GM23338 (cell line): ENCODE measurements at regions not wholly inside any gene's neighbourhood (a gene's known extent, or its start where the extent isn't known, plus 50 kb on each side); places are given as distances from the start of the nearest gene placed in this dataset.

Experiments
- ATAC-seq: fragments of 200-7000 bp; cut with Tn5 transposase; 3 replicates; pipeline ENCODE4 v1.9.1; 2020
- DNase-seq: peaks from one replicate; pipeline ENCODE4 v3.0.0-alpha.2; 2015; ENCODE audit warnings: low spot score
- H2AFZ ChIP-seq: fragments of 200-600 bp; sonication (generic); 2 replicates; pipeline ENCODE4 v1.8.0; 2016; ENCODE audit warnings: antibody characterized with exemption, mild to moderate bottlenecking, moderate library complexity
- H3F3A ChIP-seq: fragments of 200-600 bp; sonication (generic); replicated peaks from 2 replicates; pipeline ENCODE4 v1.8.0; 2017; ENCODE audit warnings: antibody characterized with exemption, mixed run types, low read depth
- H3K27ac ChIP-seq: fragments of 200-600 bp; sonication (generic); 2 replicates; pipeline ENCODE4 v1.6.1; 2016; ENCODE audit warnings: low read depth
- H3K27me3 ChIP-seq: fragments of 200-600 bp; sonication (generic); 2 replicates; pipeline ENCODE4 v1.8.0; 2016; ENCODE audit warnings: mild to moderate bottlenecking, mixed run types, moderate library complexity; ENCODE audit not compliant: insufficient read depth
- H3K36me3 ChIP-seq: fragments of 200-600 bp; sonication (generic); 2 replicates; pipeline ENCODE4 v1.8.0; 2016; ENCODE audit warnings: mild to moderate bottlenecking; ENCODE audit not compliant: insufficient read depth
- H3K4me1 ChIP-seq: fragments of 200-600 bp; sonication (generic); 2 replicates; pipeline ENCODE4 v1.8.0; 2016; ENCODE audit warnings: mild to moderate bottlenecking, moderate library complexity; ENCODE audit not compliant: insufficient read depth
- H3K4me2 ChIP-seq: fragments of 200-600 bp; sonication (generic); 2 replicates; pipeline ENCODE4 v1.7.1; 2017; ENCODE audit warnings: mixed run types
- H3K4me3 ChIP-seq: fragments of 200-600 bp; sonication (generic); 2 replicates; pipeline ENCODE4 v1.6.1; 2016; ENCODE audit warnings: mixed run types
- H3K79me2 ChIP-seq: fragments of 200-600 bp; sonication (generic); replicated peaks from 2 replicates; pipeline ENCODE4 v1.8.0; 2017; ENCODE audit warnings: mild to moderate bottlenecking; ENCODE audit not compliant: insufficient read depth
- H3K9me2 ChIP-seq: fragments of 200-600 bp; sonication (generic); 2 replicates; pipeline ENCODE4 v1.8.0; 2017; ENCODE audit not compliant: insufficient read depth
- H4K20me1 ChIP-seq: fragments of 200-600 bp; sonication (generic); replicated peaks from 2 replicates; pipeline ENCODE4 v1.8.0; 2017; ENCODE audit warnings: mild to moderate bottlenecking; ENCODE audit not compliant: insufficient read depth
- H3K27ac Mint-ChIP-seq: 2 replicates; pipeline ENCODE4 v1.8.0; 2020; ENCODE audit warnings: inconsistent platforms, mild to moderate bottlenecking, moderate library complexity, mixed read lengths
- H3K27me3 Mint-ChIP-seq: 3 replicates; pipeline ENCODE4 v1.8.0; 2022; ENCODE audit warnings: low read depth, mild to moderate bottlenecking, moderate library complexity, mixed read lengths, inconsistent platforms; ENCODE audit not compliant: insufficient read depth, poor library complexity
- H3K36me3 Mint-ChIP-seq: 3 replicates; pipeline ENCODE4 v1.8.0; 2021; ENCODE audit warnings: low read depth, mild to moderate bottlenecking, inconsistent platforms, moderate library complexity, mixed read lengths
- H3K4me1 Mint-ChIP-seq: 3 replicates; pipeline ENCODE4 v1.8.0; 2020; ENCODE audit warnings: mild to moderate bottlenecking, inconsistent platforms, mixed read lengths
- H3K4me3 Mint-ChIP-seq: 3 replicates; pipeline ENCODE4 v1.8.0; 2021; ENCODE audit warnings: moderate library complexity, mild to moderate bottlenecking, inconsistent platforms, mixed read lengths
- H3K9me3 Mint-ChIP-seq: 3 replicates; pipeline ENCODE4 v1.8.0; 2020; ENCODE audit warnings: moderate library complexity, mild to moderate bottlenecking, inconsistent platforms, mixed read lengths
- CREB1 ChIP-seq: fragments of 250-450 bp; sonication (Bioruptor Pico); IDR thresholded peaks from 2 replicates; pipeline ENCODE4 v1.5.0; 2020; ENCODE audit warnings: low read depth, mild to moderate bottlenecking, moderate library complexity
- EZH2 ChIP-seq: fragments of 200-600 bp; sonication (generic); IDR thresholded peaks from one replicate; pipeline ENCODE4 v1.8.0; 2017; ENCODE audit warnings: antibody characterized with exemption, mild to moderate bottlenecking, low read depth; ENCODE audit not compliant: unreplicated experiment
- NANOG ChIP-seq: IDR thresholded peaks from 2 replicates; pipeline ENCODE4 v1.6.1; 2016; ENCODE audit warnings: antibody characterized with exemption, borderline replicate concordance
- STAT1 ChIP-seq: IDR thresholded peaks from one replicate; pipeline ENCODE4 v1.6.1; 2016; ENCODE audit warnings: antibody characterized with exemption; ENCODE audit not compliant: unreplicated experiment
- ZNF114 ChIP-seq: fragments of 250-450 bp; sonication (Bioruptor Pico); IDR thresholded peaks from 2 replicates; pipeline ENCODE4 v1.5.0; 2020; ENCODE audit warnings: mild to moderate bottlenecking, moderate library complexity
- ZNF331 ChIP-seq: fragments of 250-450 bp; sonication (Bioruptor Pico); IDR thresholded peaks from 2 replicates; pipeline ENCODE4 v1.5.0; 2020; ENCODE audit warnings: low read depth, mild to moderate bottlenecking, moderate library complexity
- TF ChIP-seq, protein P1 (sequence below): fragments of 250-450 bp; sonication (Bioruptor Pico); IDR thresholded peaks from 2 replicates; pipeline ENCODE4 v1.5.0; 2020; ENCODE audit warnings: mild to moderate bottlenecking, moderate library complexity
- TF ChIP-seq, protein P2 (sequence below), 2 experiments: fragments of 200-600 bp in 1 of 2; sonication (generic) in 1 of 2; conservative IDR thresholded peaks; 2 replicates each; pipeline versions ENCODE4 v1.5.1 to v1.6.1; 2016 to 2017; ENCODE audit warnings: antibody characterized with exemption in 2 of 2, low read depth in 2 of 2, mild to moderate bottlenecking in 2 of 2, moderate library complexity in 1 of 2

DNA sequence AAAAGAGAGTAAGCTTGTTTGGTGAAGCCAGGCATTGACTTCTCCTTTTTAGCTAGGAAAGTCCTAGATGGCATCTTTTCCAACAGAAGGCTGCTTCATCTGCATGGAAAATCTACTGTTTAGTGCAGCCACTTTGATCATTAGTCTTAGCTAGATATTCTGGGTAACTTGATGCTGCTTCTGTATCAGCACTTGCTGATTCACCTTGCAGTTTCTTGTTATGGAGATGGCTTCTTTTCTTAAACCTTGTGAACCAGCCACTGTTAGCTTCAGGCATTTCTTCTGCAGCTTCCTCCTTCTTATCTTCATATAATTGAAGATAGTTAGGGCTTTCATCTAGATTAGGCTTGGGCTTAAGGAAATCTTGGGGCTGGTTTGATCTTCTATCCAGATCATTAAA lies 639.7 kb downstream of the TDRD15 start:
- H3K27me3 Mint-ChIP-seq: peaks cover 2% of the 10 kb centered on the region
- no peak for TF ChIP-seq CREB1 (CRISPR knock-in tag)
- TF ChIP-seq, protein P1, sequence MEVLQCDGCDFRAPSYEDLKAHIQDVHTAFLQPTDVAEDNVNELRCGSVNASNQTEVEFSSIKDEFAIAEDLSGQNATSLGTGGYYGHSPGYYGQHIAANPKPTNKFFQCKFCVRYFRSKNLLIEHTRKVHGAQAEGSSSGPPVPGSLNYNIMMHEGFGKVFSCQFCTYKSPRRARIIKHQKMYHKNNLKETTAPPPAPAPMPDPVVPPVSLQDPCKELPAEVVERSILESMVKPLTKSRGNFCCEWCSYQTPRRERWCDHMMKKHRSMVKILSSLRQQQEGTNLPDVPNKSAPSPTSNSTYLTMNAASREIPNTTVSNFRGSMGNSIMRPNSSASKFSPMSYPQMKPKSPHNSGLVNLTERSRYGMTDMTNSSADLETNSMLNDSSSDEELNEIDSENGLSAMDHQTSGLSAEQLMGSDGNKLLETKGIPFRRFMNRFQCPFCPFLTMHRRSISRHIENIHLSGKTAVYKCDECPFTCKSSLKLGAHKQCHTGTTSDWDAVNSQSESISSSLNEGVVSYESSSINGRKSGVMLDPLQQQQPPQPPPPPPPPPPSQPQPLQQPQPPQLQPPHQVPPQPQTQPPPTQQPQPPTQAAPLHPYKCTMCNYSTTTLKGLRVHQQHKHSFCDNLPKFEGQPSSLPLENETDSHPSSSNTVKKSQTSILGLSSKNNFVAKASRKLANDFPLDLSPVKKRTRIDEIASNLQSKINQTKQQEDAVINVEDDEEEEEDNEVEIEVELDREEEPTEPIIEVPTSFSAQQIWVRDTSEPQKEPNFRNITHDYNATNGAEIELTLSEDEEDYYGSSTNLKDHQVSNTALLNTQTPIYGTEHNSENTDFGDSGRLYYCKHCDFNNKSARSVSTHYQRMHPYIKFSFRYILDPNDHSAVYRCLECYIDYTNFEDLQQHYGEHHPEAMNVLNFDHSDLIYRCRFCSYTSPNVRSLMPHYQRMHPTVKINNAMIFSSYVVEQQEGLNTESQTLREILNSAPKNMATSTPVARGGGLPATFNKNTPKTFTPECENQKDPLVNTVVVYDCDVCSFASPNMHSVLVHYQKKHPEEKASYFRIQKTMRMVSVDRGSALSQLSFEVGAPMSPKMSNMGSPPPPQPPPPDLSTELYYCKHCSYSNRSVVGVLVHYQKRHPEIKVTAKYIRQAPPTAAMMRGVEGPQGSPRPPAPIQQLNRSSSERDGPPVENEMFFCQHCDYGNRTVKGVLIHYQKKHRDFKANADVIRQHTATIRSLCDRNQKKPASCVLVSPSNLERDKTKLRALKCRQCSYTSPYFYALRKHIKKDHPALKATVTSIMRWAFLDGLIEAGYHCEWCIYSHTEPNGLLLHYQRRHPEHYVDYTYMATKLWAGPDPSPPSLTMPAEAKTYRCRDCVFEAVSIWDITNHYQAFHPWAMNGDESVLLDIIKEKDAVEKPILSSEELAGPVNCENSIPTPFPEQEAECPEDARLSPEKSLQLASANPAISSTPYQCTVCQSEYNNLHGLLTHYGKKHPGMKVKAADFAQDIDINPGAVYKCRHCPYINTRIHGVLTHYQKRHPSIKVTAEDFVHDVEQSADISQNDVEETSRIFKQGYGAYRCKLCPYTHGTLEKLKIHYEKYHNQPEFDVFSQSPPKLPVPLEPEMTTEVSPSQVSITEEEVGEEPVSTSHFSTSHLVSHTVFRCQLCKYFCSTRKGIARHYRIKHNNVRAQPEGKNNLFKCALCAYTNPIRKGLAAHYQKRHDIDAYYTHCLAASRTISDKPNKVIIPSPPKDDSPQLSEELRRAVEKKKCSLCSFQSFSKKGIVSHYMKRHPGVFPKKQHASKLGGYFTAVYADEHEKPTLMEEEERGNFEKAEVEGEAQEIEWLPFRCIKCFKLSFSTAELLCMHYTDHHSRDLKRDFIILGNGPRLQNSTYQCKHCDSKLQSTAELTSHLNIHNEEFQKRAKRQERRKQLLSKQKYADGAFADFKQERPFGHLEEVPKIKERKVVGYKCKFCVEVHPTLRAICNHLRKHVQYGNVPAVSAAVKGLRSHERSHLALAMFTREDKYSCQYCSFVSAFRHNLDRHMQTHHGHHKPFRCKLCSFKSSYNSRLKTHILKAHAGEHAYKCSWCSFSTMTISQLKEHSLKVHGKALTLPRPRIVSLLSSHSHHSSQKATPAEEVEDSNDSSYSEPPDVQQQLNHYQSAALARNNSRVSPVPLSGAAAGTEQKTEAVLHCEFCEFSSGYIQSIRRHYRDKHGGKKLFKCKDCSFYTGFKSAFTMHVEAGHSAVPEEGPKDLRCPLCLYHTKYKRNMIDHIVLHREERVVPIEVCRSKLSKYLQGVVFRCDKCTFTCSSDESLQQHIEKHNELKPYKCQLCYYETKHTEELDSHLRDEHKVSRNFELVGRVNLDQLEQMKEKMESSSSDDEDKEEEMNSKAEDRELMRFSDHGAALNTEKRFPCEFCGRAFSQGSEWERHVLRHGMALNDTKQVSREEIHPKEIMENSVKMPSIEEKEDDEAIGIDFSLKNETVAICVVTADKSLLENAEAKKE (CRISPR knock-in tag): peak; percentile 84
- Histone ChIP-seq H3K9me2 (peaks cover 6% of the 10 kb centered on the region; the same call in 1 of the 2 replicates), H3K79me2 (no peaks in the 10 kb centered on the region), H3K27ac (no peak overlapping the region), H3K4me3 (no peak overlapping the region), H3F3A (no peaks in the 10 kb centered on the region), H3K27me3 (no peaks in the 10 kb centered on the region), H2AFZ (no peak overlapping the region), H3K4me1 (no peaks in the 10 kb centered on the region; the same call in 1 of the 2 replicates), H3K4me2 (no peak overlapping the region), H4K20me1 (no peaks in the 10 kb centered on the region), H3K36me3 (0 out of 2 replicates have a peak, but pooled peaks cover 3% of the 10 kb centered on the region)
- DNase-seq (peak; percentile 14), ATAC-seq (peak; percentile 41; the same call in 1 of the 3 replicates)
- H3K36me3 Mint-ChIP-seq: no peaks in the 10 kb centered on the region
- H3K4me3 Mint-ChIP-seq: no peak overlapping the region
- H3K9me3 Mint-ChIP-seq: no peaks in the 10 kb centered on the region; the same call in 2 of the 3 replicates
- H3K4me1 Mint-ChIP-seq: peaks cover 6% of the 10 kb centered on the region; the same call in 2 of the 3 replicates
- H3K27ac Mint-ChIP-seq: no peak overlapping the region

DNA sequence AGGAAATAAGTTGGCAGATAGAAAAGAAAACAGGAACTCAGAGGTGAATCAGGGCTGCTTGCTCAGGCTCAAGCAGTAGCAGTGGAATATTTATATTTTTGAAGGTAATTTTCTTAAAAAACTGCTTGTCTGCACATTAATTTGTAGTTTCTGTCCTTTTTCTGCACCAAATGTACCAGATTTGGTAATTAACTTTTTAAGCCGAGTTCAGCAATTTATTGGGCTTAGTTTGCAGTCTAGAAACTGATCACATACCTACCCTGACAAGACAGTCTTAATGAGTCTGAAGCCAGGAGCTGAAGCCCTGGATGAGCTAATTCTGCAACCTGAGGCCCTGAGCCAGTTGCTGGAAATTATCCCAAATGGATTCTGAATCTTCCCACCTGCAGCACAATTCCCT lies 647.0 kb downstream of the TDRD15 start:
- H3K4me3 ChIP-seq: no peak overlapping the region
- H3F3A ChIP-seq: no peaks in the 10 kb centered on the region
- no peaks in the 10 kb centered on the region for H3K4me1 ChIP-seq
- no peaks in the 10 kb centered on the region for H3K36me3 Mint-ChIP-seq
- H3K79me2 ChIP-seq: no peaks in the 10 kb centered on the region
- H3K27ac ChIP-seq: no peak overlapping the region
- no peaks in the 10 kb centered on the region; the same call in 1 of the 2 replicates for H3K36me3 ChIP-seq
- H3K9me2 ChIP-seq: no peaks in the 10 kb centered on the region
- H3K4me1 Mint-ChIP-seq: peaks cover 7% of the 10 kb centered on the region; the same call in 2 of the 3 replicates
- H3K27ac Mint-ChIP-seq: no peak overlapping the region
- no peak overlapping the region for H2AFZ ChIP-seq
- peaks cover 4% of the 10 kb centered on the region for H3K27me3 Mint-ChIP-seq
- H3K9me3 Mint-ChIP-seq: no peaks in the 10 kb centered on the region
- no peak for DNase-seq
- ATAC-seq: no peak
- H3K4me3 Mint-ChIP-seq: no peak overlapping the region
- H4K20me1 ChIP-seq: no peaks in the 10 kb centered on the region
- H3K27me3 ChIP-seq: no peaks in the 10 kb centered on the region
- H3K4me2 ChIP-seq: no peak overlapping the region
- TF ChIP-seq, protein P2, sequence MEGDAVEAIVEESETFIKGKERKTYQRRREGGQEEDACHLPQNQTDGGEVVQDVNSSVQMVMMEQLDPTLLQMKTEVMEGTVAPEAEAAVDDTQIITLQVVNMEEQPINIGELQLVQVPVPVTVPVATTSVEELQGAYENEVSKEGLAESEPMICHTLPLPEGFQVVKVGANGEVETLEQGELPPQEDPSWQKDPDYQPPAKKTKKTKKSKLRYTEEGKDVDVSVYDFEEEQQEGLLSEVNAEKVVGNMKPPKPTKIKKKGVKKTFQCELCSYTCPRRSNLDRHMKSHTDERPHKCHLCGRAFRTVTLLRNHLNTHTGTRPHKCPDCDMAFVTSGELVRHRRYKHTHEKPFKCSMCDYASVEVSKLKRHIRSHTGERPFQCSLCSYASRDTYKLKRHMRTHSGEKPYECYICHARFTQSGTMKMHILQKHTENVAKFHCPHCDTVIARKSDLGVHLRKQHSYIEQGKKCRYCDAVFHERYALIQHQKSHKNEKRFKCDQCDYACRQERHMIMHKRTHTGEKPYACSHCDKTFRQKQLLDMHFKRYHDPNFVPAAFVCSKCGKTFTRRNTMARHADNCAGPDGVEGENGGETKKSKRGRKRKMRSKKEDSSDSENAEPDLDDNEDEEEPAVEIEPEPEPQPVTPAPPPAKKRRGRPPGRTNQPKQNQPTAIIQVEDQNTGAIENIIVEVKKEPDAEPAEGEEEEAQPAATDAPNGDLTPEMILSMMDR (conservative IDR thresholded peaks at IDR 0.05; ENCODE audit: low read depth in 2 of 2): no peak
- TF ChIP-seq NANOG (no peak), ZNF114 (CRISPR knock-in tag) (no peak), CREB1 (CRISPR knock-in tag) (no peak), ZNF331 (CRISPR knock-in tag) (no peak), STAT1 (no peak), EZH2 (no peak)
